AG09309 (cell line): ENCODE measurements at regions not wholly inside any gene's neighbourhood (a gene's known extent, or its start where the extent isn't known, plus 50 kb on each side); places are given as distances from the start of the nearest gene placed in this dataset.

Experiments used
- DNase-seq: peaks from one replicate; pipeline ENCODE4 v3.0.0-alpha.2; 2010; ENCODE audit warnings: low read depth
- H3K4me3 ChIP-seq: 2 replicates; pipeline ENCODE4 v1.5.1; 2011; ENCODE audit warnings: mild to moderate bottlenecking, low read depth, low read length, moderate library complexity; ENCODE audit not compliant: control insufficient read depth
- CTCF ChIP-seq: IDR thresholded peaks from 2 replicates; pipeline ENCODE4 v1.5.1; 2011; ENCODE audit warnings: mild to moderate bottlenecking, low read depth, low read length, inconsistent platforms; ENCODE audit not compliant: insufficient read depth, control insufficient read depth; ENCODE audit errors: missing control alignments

- DNase-seq, result no peak
- TF ChIP-seq CTCF, result no peak
- no peak overlapping the region for H3K4me3 ChIP-seq
Observed at GRCh38 chr2:21996339-21996738, 872.6 kb downstream of the TDRD15 start.

GRCh38 chr2:21999522-21999921 is 875.8 kb downstream of the TDRD15 start:
- TF ChIP-seq CTCF, result no peak
- no peak for DNase-seq
- H3K4me3 ChIP-seq, result no peak overlapping the region

GRCh38 chr2:22002066-22002465 is 878.3 kb downstream of the TDRD15 start:
- no peak for DNase-seq
- no peak for TF ChIP-seq CTCF
- H3K4me3 ChIP-seq, result no peak overlapping the region

GRCh38 chr2:22003270-22003669 is 879.5 kb downstream of the TDRD15 start:
- no peak for DNase-seq
- no peak for TF ChIP-seq CTCF
- H3K4me3 ChIP-seq, result no peak overlapping the region

GRCh38 chr2:22011048-22011447 is 887.3 kb downstream of the TDRD15 start:
- no peak for DNase-seq
- TF ChIP-seq CTCF, result no peak
- no peak overlapping the region for H3K4me3 ChIP-seq

- H3K4me3 ChIP-seq, result no peak overlapping the region
- no peak for TF ChIP-seq CTCF
- DNase-seq, result no peak
Observed at GRCh38 chr2:22020091-22020742, 896.4 kb downstream of the TDRD15 start.

GRCh38 chr2:22027345-22028005 is 903.7 kb downstream of the TDRD15 start:
- DNase-seq, result no peak
- H3K4me3 ChIP-seq, result no peak overlapping the region
- no peak for TF ChIP-seq CTCF
